ENCODE measurements at regions not wholly inside any gene's neighbourhood (a gene's known extent, or its start where the extent isn't known, plus 50 kb on each side); places are given as distances from the start of the nearest gene placed in this dataset.
A peak's percentile ranks its signal among the peaks of the same experiment; 100 is the strongest.

DNA sequence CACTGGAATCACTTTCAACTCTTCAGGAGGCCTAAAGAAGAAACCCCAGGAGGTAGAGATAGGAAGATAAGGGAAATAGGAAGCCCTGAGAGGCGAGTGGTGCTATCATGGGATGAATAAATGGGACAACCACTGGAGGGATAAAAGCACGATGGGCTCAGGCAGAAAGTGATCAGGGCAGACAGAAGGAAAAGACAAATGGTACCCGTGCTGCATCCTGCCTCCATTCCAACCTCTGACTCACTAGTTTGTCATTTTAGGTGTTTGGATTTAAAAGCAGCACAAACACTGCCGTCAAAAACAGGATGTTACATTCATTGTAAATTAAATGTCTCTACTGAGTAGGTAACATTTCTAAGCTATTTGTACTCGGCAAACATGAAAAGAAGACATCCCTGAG, 314.3 kb upstream of the HTR2A start:
- TF ChIP-seq, protein P1, sequence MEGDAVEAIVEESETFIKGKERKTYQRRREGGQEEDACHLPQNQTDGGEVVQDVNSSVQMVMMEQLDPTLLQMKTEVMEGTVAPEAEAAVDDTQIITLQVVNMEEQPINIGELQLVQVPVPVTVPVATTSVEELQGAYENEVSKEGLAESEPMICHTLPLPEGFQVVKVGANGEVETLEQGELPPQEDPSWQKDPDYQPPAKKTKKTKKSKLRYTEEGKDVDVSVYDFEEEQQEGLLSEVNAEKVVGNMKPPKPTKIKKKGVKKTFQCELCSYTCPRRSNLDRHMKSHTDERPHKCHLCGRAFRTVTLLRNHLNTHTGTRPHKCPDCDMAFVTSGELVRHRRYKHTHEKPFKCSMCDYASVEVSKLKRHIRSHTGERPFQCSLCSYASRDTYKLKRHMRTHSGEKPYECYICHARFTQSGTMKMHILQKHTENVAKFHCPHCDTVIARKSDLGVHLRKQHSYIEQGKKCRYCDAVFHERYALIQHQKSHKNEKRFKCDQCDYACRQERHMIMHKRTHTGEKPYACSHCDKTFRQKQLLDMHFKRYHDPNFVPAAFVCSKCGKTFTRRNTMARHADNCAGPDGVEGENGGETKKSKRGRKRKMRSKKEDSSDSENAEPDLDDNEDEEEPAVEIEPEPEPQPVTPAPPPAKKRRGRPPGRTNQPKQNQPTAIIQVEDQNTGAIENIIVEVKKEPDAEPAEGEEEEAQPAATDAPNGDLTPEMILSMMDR (IDR thresholded peaks at IDR 0.05) = no peak
- peaks cover 41% of the 10 kb centered on the region for H3K4me1 Mint-ChIP-seq (ENCODE audit: low read depth)
- peak overlapping the region; percentile 8; the same call in 1 of the 2 replicates for H3K4me3 Mint-ChIP-seq
- DNase-seq = no peak
- peaks cover 2% of the 10 kb centered on the region; the same call in 1 of the 2 replicates for H3K27me3 Mint-ChIP-seq (ENCODE audit: insufficient read depth)
- H3K36me3 Mint-ChIP-seq (ENCODE audit: low read depth) = no peaks in the 10 kb centered on the region; the same call in 1 of the 2 replicates
- no peaks in the 10 kb centered on the region for H3K9me3 Mint-ChIP-seq
- H3K27ac Mint-ChIP-seq = peak overlapping the region; percentile 6; the same call in 1 of the 2 replicates

GRCh38 chr13:47206111-47206510, 309.3 kb upstream of the HTR2A start:
- DNase-seq = no peak
- H3K9me3 Mint-ChIP-seq = peaks cover 15% of the 10 kb centered on the region; the same call in 1 of the 2 replicates
- no peaks in the 10 kb centered on the region; the same call in 1 of the 2 replicates for H3K27me3 Mint-ChIP-seq (ENCODE audit: insufficient read depth)
- H3K27ac Mint-ChIP-seq = no peak overlapping the region
- TF ChIP-seq, protein P1 (IDR thresholded peaks at IDR 0.05) = no peak
- no peak overlapping the region for H3K4me3 Mint-ChIP-seq
- peaks cover 5% of the 10 kb centered on the region; the same call in 1 of the 2 replicates for H3K4me1 Mint-ChIP-seq (ENCODE audit: low read depth)
- H3K36me3 Mint-ChIP-seq (ENCODE audit: low read depth) = no peaks in the 10 kb centered on the region

- Mint-ChIP-seq H3K27me3 (ENCODE audit: insufficient read depth) (no peaks in the 10 kb centered on the region), H3K27ac (no peak overlapping the region), H3K4me1 (ENCODE audit: low read depth) (peaks cover 23% of the 10 kb centered on the region; the same call in 1 of the 2 replicates), H3K9me3 (no peaks in the 10 kb centered on the region; the same call in 1 of the 2 replicates), H3K4me3 (no peak overlapping the region), H3K36me3 (ENCODE audit: low read depth) (no peaks in the 10 kb centered on the region)
- TF ChIP-seq, protein P1 (IDR thresholded peaks at IDR 0.05) = no peak
- DNase-seq = no peak
These were observed 293.9 kb upstream of the HTR2A start for GRCh38 chr13:47190696-47191305.

- peak; percentile 50 for DNase-seq
- Mint-ChIP-seq H3K4me3 (no peak overlapping the region), H3K36me3 (ENCODE audit: low read depth) (no peaks in the 10 kb centered on the region)
These were observed 291.9 kb upstream of the HTR2A start for GRCh38 chr13:47188802-47189201.

DNA sequence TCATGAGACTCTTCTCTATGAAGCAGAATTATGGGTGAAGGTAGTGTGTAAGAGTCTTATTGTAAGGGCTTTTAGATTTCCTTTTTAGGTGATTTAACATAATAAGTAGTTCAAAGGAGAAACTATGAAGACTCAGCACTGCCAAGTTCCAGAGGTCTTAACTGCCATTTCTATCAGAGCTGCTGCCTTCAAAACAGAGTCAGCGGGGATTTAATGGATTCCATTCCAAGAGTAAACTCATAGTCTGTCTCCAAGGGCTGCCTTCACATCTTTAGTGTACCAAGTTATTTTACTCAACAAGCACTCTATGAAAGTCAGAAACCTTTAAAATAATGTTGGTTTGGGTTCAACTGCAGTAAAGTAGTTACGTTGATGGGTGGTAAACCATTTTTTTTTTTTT, 289.6 kb upstream of the HTR2A start:
- TF ChIP-seq, protein P1 (IDR thresholded peaks at IDR 0.05) = no peak
- DNase-seq = no peak
- Mint-ChIP-seq H3K27ac (no peak overlapping the region), H3K4me3 (no peak overlapping the region), H3K27me3 (ENCODE audit: insufficient read depth) (no peaks in the 10 kb centered on the region), H3K9me3 (no peaks in the 10 kb centered on the region; the same call in 1 of the 2 replicates), H3K4me1 (ENCODE audit: low read depth) (peaks cover 22% of the 10 kb centered on the region; the same call in 1 of the 2 replicates), H3K36me3 (ENCODE audit: low read depth) (no peaks in the 10 kb centered on the region)

More at GRCh38 chr13:47188802-47189201, 291.9 kb upstream of the HTR2A start:
- Mint-ChIP-seq H3K4me1 (ENCODE audit: low read depth) (peaks cover 29% of the 10 kb centered on the region; the same call in 1 of the 2 replicates), H3K9me3 (no peaks in the 10 kb centered on the region; the same call in 1 of the 2 replicates), H3K27ac (no peak overlapping the region; the same call in 1 of the 2 replicates), H3K27me3 (ENCODE audit: insufficient read depth) (no peaks in the 10 kb centered on the region)
- TF ChIP-seq, protein P1 (IDR thresholded peaks at IDR 0.05) = no peak
